ENCODE measurements at regions not wholly inside any gene's neighbourhood (a gene's known extent, or its start where the extent isn't known, plus 50 kb on each side); places are given as distances from the start of the nearest gene placed in this dataset.

DNA sequence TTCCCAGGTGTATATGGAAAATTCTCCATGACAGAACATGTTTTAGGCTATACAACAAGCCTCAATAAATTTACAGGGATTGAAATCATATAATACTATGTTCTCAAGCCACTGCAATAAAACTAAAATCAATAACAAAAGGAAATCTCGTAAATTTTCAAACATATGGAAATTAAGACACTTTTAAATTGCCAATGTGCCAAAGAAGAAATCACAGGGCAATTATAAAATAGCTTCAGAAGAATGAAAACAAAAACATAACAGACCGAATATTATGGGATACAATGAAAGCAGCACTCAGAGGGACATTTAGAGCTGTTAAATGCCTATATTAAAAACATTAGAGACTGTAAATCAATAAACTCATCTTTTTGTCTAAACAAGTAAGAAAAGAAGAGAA lies 555.7 kb upstream of the B3GAT1 start:
- TF ChIP-seq, protein P1, sequence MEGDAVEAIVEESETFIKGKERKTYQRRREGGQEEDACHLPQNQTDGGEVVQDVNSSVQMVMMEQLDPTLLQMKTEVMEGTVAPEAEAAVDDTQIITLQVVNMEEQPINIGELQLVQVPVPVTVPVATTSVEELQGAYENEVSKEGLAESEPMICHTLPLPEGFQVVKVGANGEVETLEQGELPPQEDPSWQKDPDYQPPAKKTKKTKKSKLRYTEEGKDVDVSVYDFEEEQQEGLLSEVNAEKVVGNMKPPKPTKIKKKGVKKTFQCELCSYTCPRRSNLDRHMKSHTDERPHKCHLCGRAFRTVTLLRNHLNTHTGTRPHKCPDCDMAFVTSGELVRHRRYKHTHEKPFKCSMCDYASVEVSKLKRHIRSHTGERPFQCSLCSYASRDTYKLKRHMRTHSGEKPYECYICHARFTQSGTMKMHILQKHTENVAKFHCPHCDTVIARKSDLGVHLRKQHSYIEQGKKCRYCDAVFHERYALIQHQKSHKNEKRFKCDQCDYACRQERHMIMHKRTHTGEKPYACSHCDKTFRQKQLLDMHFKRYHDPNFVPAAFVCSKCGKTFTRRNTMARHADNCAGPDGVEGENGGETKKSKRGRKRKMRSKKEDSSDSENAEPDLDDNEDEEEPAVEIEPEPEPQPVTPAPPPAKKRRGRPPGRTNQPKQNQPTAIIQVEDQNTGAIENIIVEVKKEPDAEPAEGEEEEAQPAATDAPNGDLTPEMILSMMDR (IDR thresholded peaks at IDR 0.05): no peak
- no peak for TF ChIP-seq POLR2A (IDR thresholded peaks at IDR 0.05)

Data from thyroid gland (tissue), 4 donors.